Smooth muscle cell (in vitro differentiated cells): ENCODE measurements at regions not wholly inside any gene's neighbourhood (a gene's known extent, or its start where the extent isn't known, plus 50 kb on each side); places are given as distances from the start of the nearest gene placed in this dataset.

Experiments
- DNase-seq: peaks from one replicate; lab custom pipeline; 2025; ENCODE audit not compliant: unreplicated experiment; lab: John Stamatoyannopoulos, UW
- H2AFZ ChIP-seq: fragments of 200-600 bp; sonication (generic); 2 replicates; pipeline ENCODE4 v1.6.0; 2016; ENCODE audit warnings: antibody characterized with exemption, low read depth, mild to moderate bottlenecking
- H3F3A ChIP-seq: fragments of 200-600 bp; sonication (generic); 2 replicates; pipeline ENCODE4 v1.6.0; 2017; ENCODE audit warnings: antibody characterized with exemption, low read depth
- H3K27ac ChIP-seq: fragments of 200-600 bp; sonication (generic); 2 replicates; pipeline ENCODE4 v1.5.1; 2016; ENCODE audit warnings: low read depth, mild to moderate bottlenecking
- H3K27me3 ChIP-seq: fragments of 200-600 bp; sonication (generic); 2 replicates; pipeline ENCODE4 v1.6.1; 2016; ENCODE audit warnings: low read depth, mild to moderate bottlenecking
- H3K36me3 ChIP-seq: fragments of 200-600 bp; sonication (generic); 2 replicates; pipeline ENCODE4 v1.5.1; 2016; ENCODE audit warnings: low read depth
- H3K4me1 ChIP-seq: fragments of 200-600 bp; sonication (generic); 2 replicates; pipeline ENCODE4 v1.5.1; 2016; ENCODE audit warnings: low read depth
- H3K4me2 ChIP-seq: fragments of 200-600 bp; sonication (generic); 2 replicates; pipeline ENCODE4 v1.6.0; 2016; ENCODE audit warnings: mild to moderate bottlenecking
- H3K4me3 ChIP-seq: fragments of 200-600 bp; sonication (generic); 2 replicates; pipeline ENCODE4 v1.5.1; 2016; ENCODE audit warnings: mild to moderate bottlenecking
- H3K79me2 ChIP-seq: fragments of 200-600 bp; sonication (generic); 2 replicates; pipeline ENCODE4 v1.6.0; 2016; ENCODE audit warnings: low read depth, mild to moderate bottlenecking
- H3K9ac ChIP-seq: fragments of 200-600 bp; sonication (generic); 2 replicates; pipeline ENCODE4 v1.6.0; 2016; ENCODE audit warnings: low read depth
- H3K9me3 ChIP-seq: fragments of 200-600 bp; sonication (generic); replicated peaks from 2 replicates; pipeline ENCODE4 v1.5.1; 2016; ENCODE audit warnings: low read depth
- H4K20me1 ChIP-seq: fragments of 200-600 bp; sonication (generic); 2 replicates; pipeline ENCODE4 v1.6.0; 2016; ENCODE audit warnings: low read depth
- CTCF ChIP-seq: fragments of 200-600 bp; sonication (generic); IDR thresholded peaks from 2 replicates; pipeline ENCODE4 v1.5.1; 2017; ENCODE audit warnings: borderline replicate concordance, mild to moderate bottlenecking, antibody characterized with exemption; ENCODE audit not compliant: insufficient read depth, poor library complexity, severe bottlenecking
- WGBS: methylation state at CpG from one replicate; pipeline ENCODE4 v1.1.7; 2016; ENCODE audit warnings: low lambda C conversion rate; 5-methylcytosine and 5-hydroxymethylcytosine counted together

- DNase-seq, result no peak
- TF ChIP-seq CTCF, result no peak
- Histone ChIP-seq H3K79me2 (no peaks in the 10 kb centered on the region), H3K4me2 (no peak overlapping the region), H3K9me3 (no peaks in the 10 kb centered on the region), H3K27ac (no peak overlapping the region), H3K9ac (no peak overlapping the region), H3K36me3 (no peaks in the 10 kb centered on the region), H4K20me1 (no peaks in the 10 kb centered on the region), H3K4me3 (no peak overlapping the region), H3K4me1 (no peaks in the 10 kb centered on the region), H3K27me3 (no peaks in the 10 kb centered on the region), H2AFZ (no peak overlapping the region), H3F3A (no peaks in the 10 kb centered on the region)
Measured at GRCh38 chr18:56386856-56387255, 251.5 kb downstream of the TXNL1 start.

- Histone ChIP-seq H3K9me3 (no peaks in the 10 kb centered on the region), H3K4me3 (no peak overlapping the region), H3K36me3 (no peaks in the 10 kb centered on the region), H3K79me2 (no peaks in the 10 kb centered on the region), H3K9ac (no peak overlapping the region), H3K27ac (no peak overlapping the region), H3K4me1 (no peaks in the 10 kb centered on the region), H2AFZ (no peak overlapping the region), H4K20me1 (no peaks in the 10 kb centered on the region), H3F3A (no peaks in the 10 kb centered on the region), H3K4me2 (no peak overlapping the region), H3K27me3 (no peaks in the 10 kb centered on the region)
- no peak for DNase-seq
- 95% methylated on average over 1 of the region's 1 CpG for WGBS
- no peak for TF ChIP-seq CTCF
Measured at GRCh38 chr18:56383349-56383748, 255.0 kb downstream of the TXNL1 start.

- Histone ChIP-seq H3K9me3 (no peaks in the 10 kb centered on the region), H3K27ac (no peak overlapping the region), H3K9ac (no peak overlapping the region), H3F3A (no peaks in the 10 kb centered on the region), H3K4me1 (no peaks in the 10 kb centered on the region), H3K36me3 (no peaks in the 10 kb centered on the region), H2AFZ (peak overlapping the region; percentile 38), H3K4me2 (no peak overlapping the region), H3K4me3 (no peak overlapping the region), H3K27me3 (no peaks in the 10 kb centered on the region), H3K79me2 (no peaks in the 10 kb centered on the region), H4K20me1 (no peaks in the 10 kb centered on the region)
- 42% methylated on average over 4 of the region's 4 CpGs for WGBS
- TF ChIP-seq CTCF, result no peak
- no peak for DNase-seq
Measured at GRCh38 chr18:56382541-56382940, 255.9 kb downstream of the TXNL1 start.

- Histone ChIP-seq H3K9ac (no peak overlapping the region), H3K9me3 (no peaks in the 10 kb centered on the region), H3K4me1 (no peaks in the 10 kb centered on the region), H3K4me2 (no peak overlapping the region), H4K20me1 (no peaks in the 10 kb centered on the region), H3K36me3 (no peaks in the 10 kb centered on the region), H3K4me3 (no peak overlapping the region), H3K27me3 (no peaks in the 10 kb centered on the region), H3K27ac (no peak overlapping the region), H2AFZ (no peak overlapping the region), H3F3A (no peaks in the 10 kb centered on the region), H3K79me2 (no peaks in the 10 kb centered on the region)
- WGBS, result 77% methylated on average over 3 of the region's 3 CpGs
- DNase-seq, result no peak
- TF ChIP-seq CTCF, result no peak
Measured at GRCh38 chr18:56381196-56381595, 257.2 kb downstream of the TXNL1 start.
